ENCODE measurements at regions not wholly inside any gene's neighbourhood (a gene's known extent, or its start where the extent isn't known, plus 50 kb on each side); places are given as distances from the start of the nearest gene placed in this dataset.
A peak's percentile ranks its signal among the peaks of the same experiment; 100 is the strongest.

DNA sequence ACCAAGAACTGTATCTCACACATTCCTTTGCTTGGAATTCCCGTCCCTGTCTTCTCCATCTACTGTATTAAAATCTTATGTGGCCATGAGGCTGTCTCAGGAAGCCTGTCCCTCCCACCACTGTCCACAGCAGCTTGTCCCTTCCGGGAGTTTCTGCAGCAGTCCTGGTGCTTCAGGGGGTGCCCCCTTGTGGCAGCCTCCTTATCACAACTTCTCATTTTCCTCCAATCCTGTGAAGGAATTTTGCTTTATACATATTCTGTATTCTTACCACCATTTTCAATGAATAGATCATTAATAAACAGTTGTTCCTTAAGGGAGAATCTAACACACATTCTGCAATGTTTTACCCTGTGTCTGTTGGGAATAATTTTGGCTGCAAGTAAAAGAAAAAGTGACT lies 220.4 kb upstream of the RAG2 start:
- no peak for TF ChIP-seq POLR2A (IDR thresholded peaks at IDR 0.05; ENCODE audit: low read depth, low read length)
- TF ChIP-seq BRCA1 (IDR thresholded peaks at IDR 0.05; ENCODE audit: low read depth, low read length) = no peak
- no peak for TF ChIP-seq SP1 (IDR thresholded peaks at IDR 0.05; ENCODE audit: low read depth, low read length)
- TF ChIP-seq HCFC1 (IDR thresholded peaks at IDR 0.05; ENCODE audit: low read length) = no peak
- TF ChIP-seq NR2C1 (IDR thresholded peaks at IDR 0.05) = no peak
- TF ChIP-seq SMC3 (IDR thresholded peaks at IDR 0.05; ENCODE audit: borderline replicate concordance, low read length) = no peak
- TF ChIP-seq TAF1 (IDR thresholded peaks at IDR 0.05; ENCODE audit: borderline replicate concordance, low read depth, low read length) = no peak
- TF ChIP-seq, protein P1, sequence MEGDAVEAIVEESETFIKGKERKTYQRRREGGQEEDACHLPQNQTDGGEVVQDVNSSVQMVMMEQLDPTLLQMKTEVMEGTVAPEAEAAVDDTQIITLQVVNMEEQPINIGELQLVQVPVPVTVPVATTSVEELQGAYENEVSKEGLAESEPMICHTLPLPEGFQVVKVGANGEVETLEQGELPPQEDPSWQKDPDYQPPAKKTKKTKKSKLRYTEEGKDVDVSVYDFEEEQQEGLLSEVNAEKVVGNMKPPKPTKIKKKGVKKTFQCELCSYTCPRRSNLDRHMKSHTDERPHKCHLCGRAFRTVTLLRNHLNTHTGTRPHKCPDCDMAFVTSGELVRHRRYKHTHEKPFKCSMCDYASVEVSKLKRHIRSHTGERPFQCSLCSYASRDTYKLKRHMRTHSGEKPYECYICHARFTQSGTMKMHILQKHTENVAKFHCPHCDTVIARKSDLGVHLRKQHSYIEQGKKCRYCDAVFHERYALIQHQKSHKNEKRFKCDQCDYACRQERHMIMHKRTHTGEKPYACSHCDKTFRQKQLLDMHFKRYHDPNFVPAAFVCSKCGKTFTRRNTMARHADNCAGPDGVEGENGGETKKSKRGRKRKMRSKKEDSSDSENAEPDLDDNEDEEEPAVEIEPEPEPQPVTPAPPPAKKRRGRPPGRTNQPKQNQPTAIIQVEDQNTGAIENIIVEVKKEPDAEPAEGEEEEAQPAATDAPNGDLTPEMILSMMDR (IDR thresholded peaks at IDR 0.05 in 2 of 3, conservative IDR thresholded peaks at IDR 0.05 in 1 of 3; ENCODE audit: control insufficient read depth in 2 of 3, extremely low read depth in 1 of 3, insufficient read depth in 1 of 3, low read depth in 3 of 3, low read length in 3 of 3) = peak; percentile 29 to 50 (median 42)
- TF ChIP-seq SIX5 (IDR thresholded peaks at IDR 0.05; ENCODE audit: low read depth, low read length, severe bottlenecking) = no peak

All from GM12878 (cell line).